ENCODE measurements at regions not wholly inside any gene's neighbourhood (a gene's known extent, or its start where the extent isn't known, plus 50 kb on each side); places are given as distances from the start of the nearest gene placed in this dataset.

DNA sequence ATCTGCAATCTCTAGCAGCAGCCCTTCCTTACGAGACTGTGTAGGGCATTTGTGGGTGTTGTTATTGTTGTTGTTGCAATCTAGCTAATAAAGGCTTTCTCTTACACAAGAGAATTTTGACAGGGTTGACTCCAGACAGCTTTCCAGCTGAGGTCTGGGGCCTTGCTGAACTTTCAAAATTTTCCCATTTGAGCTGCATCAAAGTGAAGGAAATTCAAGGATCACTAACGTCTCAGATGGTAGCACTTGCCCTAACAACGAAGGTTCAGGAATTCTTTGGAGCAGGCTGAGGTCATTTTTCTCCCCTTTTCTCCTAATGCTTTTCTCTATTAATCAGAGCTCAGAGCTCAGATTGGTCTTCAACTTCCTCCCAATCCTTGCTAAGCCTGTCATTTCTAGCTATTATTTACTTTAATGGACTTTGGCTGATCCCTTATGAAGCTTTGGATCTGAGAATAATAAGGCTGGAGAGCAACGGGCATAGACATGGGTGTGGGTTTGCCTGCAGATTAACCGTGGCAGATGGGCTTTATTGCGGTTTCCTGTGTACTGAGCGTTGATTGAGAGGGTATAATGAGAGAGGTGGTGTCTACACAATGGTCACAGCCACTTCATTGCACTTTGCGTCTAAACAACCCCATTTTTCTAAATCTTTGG lies 614.0 kb upstream of the AGTR1 start:
- intact Hi-C loops (cut with DNase I): no loop called here
- TF ChIP-seq POLR2A (IDR thresholded peaks at IDR 0.05; ENCODE audit: low read depth) (no peak), POLR2AphosphoS5 (IDR thresholded peaks at IDR 0.05) (no peak), EP300 (IDR thresholded peaks at IDR 0.05) (no peak)
- TF ChIP-seq, protein P1, sequence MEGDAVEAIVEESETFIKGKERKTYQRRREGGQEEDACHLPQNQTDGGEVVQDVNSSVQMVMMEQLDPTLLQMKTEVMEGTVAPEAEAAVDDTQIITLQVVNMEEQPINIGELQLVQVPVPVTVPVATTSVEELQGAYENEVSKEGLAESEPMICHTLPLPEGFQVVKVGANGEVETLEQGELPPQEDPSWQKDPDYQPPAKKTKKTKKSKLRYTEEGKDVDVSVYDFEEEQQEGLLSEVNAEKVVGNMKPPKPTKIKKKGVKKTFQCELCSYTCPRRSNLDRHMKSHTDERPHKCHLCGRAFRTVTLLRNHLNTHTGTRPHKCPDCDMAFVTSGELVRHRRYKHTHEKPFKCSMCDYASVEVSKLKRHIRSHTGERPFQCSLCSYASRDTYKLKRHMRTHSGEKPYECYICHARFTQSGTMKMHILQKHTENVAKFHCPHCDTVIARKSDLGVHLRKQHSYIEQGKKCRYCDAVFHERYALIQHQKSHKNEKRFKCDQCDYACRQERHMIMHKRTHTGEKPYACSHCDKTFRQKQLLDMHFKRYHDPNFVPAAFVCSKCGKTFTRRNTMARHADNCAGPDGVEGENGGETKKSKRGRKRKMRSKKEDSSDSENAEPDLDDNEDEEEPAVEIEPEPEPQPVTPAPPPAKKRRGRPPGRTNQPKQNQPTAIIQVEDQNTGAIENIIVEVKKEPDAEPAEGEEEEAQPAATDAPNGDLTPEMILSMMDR (IDR thresholded peaks at IDR 0.05): no peak
- peaks cover 0 to 3% (median 0%) of the 10 kb centered on the region in 4 donors for H3K4me1 ChIP-seq
- H3K9me3 ChIP-seq: no peaks in the 10 kb centered on the region
- DNase-seq (ENCODE audit: extremely low spot score): no peak
- H3K27ac ChIP-seq (replicated peaks in 1 of 4): no peak overlapping the region
- no peaks in the 10 kb centered on the region for H3K36me3 ChIP-seq
- no peaks in the 10 kb centered on the region for H3K27me3 ChIP-seq
- no peak overlapping the region for H3K4me3 ChIP-seq
- WGBS: 74% methylated on average over 8 of the region's 8 CpGs

DNA sequence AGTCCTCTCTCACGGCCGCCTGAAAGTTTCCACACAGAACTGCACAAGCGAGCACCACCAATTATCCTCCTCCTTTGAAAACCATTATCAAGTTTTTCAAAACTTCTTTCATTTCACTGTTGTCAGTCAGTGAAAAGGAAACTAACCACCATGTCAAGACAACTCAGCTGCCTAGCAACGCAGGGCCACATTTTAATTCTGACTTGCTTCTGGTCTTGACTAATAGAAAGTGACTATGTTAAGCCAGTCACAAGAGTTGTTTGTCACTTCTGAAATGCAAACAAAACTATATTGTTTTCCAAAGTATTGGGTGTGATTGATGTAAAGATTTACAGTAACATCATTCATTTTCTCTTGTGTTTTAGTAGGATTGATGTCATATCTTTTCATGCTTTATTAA lies 612.8 kb upstream of the AGTR1 start:
- DNase-seq (ENCODE audit: extremely low spot score): no peak
- H3K36me3 ChIP-seq: no peaks in the 10 kb centered on the region
- no peaks in the 10 kb centered on the region for H3K9me3 ChIP-seq
- no peak overlapping the region for H3K4me3 ChIP-seq
- no peak overlapping the region for H3K27ac ChIP-seq (replicated peaks in 1 of 4)
- H3K27me3 ChIP-seq: no peaks in the 10 kb centered on the region
- H3K4me1 ChIP-seq: no peaks in the 10 kb centered on the region
- intact Hi-C loops (cut with DNase I): no loop called here
- WGBS: 76% methylated on average over 4 of the region's 4 CpGs
- TF ChIP-seq POLR2A (IDR thresholded peaks at IDR 0.05; ENCODE audit: low read depth) (no peak), POLR2AphosphoS5 (IDR thresholded peaks at IDR 0.05) (no peak), EP300 (IDR thresholded peaks at IDR 0.05) (no peak)
- TF ChIP-seq, protein P1 (IDR thresholded peaks at IDR 0.05): no peak

DNA sequence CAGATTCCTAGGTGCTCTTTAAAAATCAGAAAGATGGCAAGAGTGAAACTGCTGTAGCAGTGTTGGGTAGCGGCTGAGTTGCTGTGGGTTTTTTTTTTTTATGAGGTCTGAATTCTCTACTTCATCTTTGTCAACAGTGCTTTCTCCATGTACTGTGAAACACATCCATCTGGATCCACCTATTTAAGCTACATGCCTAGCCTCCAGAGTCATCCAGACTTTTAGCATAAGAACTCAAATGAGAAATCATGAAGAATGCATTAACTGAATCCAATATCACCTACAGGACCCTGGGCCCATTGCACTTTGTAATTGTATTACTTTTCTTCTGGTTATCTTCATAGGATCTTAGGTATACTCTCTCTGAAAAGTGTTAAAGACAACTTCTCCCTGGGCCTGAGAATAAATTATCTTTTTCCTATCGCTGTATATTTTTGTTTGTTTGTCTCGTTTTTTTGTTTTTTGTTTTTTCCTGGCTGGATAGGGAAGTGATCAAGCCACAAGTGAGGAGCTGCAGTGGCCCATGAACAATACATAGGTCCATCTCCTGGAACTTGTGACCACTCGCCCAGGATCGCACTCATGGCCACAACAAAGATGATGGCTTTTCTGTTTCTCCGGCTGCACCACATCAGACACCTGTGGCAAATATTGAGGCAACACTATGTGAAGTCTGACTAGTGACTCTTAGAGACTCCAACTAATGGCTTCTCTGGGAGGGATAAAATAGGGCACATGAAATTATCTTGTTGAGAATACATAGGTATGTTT lies 609.9 kb upstream of the AGTR1 start:
- WGBS: 88% methylated on average over 6 of the region's 6 CpGs
- Histone ChIP-seq H3K36me3 (no peaks in the 10 kb centered on the region), H3K27ac (replicated peaks in 1 of 4) (no peak overlapping the region), H3K4me1 (no peaks in the 10 kb centered on the region), H3K9me3 (no peaks in the 10 kb centered on the region), H3K4me3 (no peak overlapping the region), H3K27me3 (no peaks in the 10 kb centered on the region)
- TF ChIP-seq EP300 (IDR thresholded peaks at IDR 0.05) (no peak), POLR2AphosphoS5 (IDR thresholded peaks at IDR 0.05) (no peak), POLR2A (IDR thresholded peaks at IDR 0.05; ENCODE audit: low read depth) (no peak)
- TF ChIP-seq, protein P1 (IDR thresholded peaks at IDR 0.05): no peak
- intact Hi-C loops (cut with DNase I): no loop called here
- no peak for DNase-seq (ENCODE audit: extremely low spot score)

DNA sequence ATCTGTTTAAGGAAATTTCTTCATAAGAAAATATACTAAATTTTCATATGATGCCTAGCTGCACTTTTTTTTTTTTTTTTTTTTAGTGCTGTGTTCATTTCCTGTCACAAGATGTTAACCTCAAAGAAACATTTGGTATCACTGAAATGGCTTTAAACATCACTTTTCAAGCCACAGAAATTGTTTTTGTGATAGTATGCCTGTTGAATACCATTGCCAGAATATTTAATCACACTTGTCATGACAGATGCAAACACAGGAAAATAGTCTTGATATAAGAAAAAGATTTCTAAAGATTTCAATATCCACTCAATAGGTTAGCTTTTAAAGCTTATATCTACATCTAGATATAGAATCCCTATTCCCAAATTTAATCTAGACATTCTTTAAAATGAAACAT lies 608.5 kb upstream of the AGTR1 start:
- DNase-seq (ENCODE audit: extremely low spot score): no peak
- intact Hi-C loops (cut with DNase I): no loop called here
- Histone ChIP-seq H3K27me3 (no peaks in the 10 kb centered on the region), H3K36me3 (no peaks in the 10 kb centered on the region), H3K4me3 (no peak overlapping the region), H3K9me3 (no peaks in the 10 kb centered on the region), H3K27ac (replicated peaks in 1 of 4) (no peak overlapping the region), H3K4me1 (no peaks in the 10 kb centered on the region)
- TF ChIP-seq POLR2AphosphoS5 (IDR thresholded peaks at IDR 0.05) (no peak), POLR2A (IDR thresholded peaks at IDR 0.05; ENCODE audit: low read depth) (no peak), EP300 (IDR thresholded peaks at IDR 0.05) (no peak)
- TF ChIP-seq, protein P1 (IDR thresholded peaks at IDR 0.05): no peak
